ENCODE measurements at regions not wholly inside any gene's neighbourhood (a gene's known extent, or its start where the extent isn't known, plus 50 kb on each side); places are given as distances from the start of the nearest gene placed in this dataset.

GRCh38 chr7:156073366-156074052 is 261.2 kb upstream of the SHH start:
- Histone ChIP-seq H3K36me3 (no peaks in the 10 kb centered on the region), H3K27ac (no peak overlapping the region), H3K4me1 (no peaks in the 10 kb centered on the region), H3K9me3 (no peaks in the 10 kb centered on the region), H3K27me3 (peaks cover 0 to 11% (median 4%) of the 10 kb centered on the region in 7 donors), H3K4me3 (no peak overlapping the region)
- intact Hi-C loops (cut with DNase I), result no loop called here
- 71% methylated on average over 13 of the region's 13 CpGs for WGBS, 2 donors
- ATAC-seq (no peak), DNase-seq (no peak)
- TF ChIP-seq, protein P1, sequence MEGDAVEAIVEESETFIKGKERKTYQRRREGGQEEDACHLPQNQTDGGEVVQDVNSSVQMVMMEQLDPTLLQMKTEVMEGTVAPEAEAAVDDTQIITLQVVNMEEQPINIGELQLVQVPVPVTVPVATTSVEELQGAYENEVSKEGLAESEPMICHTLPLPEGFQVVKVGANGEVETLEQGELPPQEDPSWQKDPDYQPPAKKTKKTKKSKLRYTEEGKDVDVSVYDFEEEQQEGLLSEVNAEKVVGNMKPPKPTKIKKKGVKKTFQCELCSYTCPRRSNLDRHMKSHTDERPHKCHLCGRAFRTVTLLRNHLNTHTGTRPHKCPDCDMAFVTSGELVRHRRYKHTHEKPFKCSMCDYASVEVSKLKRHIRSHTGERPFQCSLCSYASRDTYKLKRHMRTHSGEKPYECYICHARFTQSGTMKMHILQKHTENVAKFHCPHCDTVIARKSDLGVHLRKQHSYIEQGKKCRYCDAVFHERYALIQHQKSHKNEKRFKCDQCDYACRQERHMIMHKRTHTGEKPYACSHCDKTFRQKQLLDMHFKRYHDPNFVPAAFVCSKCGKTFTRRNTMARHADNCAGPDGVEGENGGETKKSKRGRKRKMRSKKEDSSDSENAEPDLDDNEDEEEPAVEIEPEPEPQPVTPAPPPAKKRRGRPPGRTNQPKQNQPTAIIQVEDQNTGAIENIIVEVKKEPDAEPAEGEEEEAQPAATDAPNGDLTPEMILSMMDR (IDR thresholded peaks at IDR 0.05), result no peak

DNA sequence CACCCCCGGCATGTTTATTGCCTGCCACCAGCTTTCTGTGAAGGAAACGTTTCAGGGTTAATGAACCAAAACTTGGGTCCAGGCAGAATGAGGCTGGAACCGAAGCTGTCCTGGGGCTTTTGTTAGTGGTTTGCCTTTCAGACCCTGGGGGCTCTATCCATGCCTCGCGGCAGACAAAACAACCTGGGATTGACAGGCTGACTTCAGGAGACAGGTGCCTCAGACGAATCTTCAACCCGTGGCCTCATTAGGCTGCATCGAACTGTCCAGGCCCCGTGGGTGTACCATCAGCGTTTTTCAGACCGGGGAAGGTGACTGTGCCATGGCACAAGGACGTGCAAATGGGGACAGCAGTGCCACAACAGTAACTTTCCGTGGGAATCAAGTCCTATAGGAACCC is 259.3 kb upstream of the SHH start:
- Histone ChIP-seq H3K4me1 (no peaks in the 10 kb centered on the region), H3K27ac (no peak overlapping the region), H3K9me3 (no peaks in the 10 kb centered on the region), H3K27me3 (peaks cover 0 to 23% (median 5%) of the 10 kb centered on the region in 7 donors), H3K4me3 (no peak overlapping the region), H3K36me3 (no peaks in the 10 kb centered on the region)
- intact Hi-C loops (cut with DNase I), result no loop called here
- 80 to 82% methylated on average over 13 of the region's 13 CpGs for WGBS, 2 donors
- ATAC-seq, result no peak
- no peak for DNase-seq
- TF ChIP-seq, protein P1 (IDR thresholded peaks at IDR 0.05), result no peak

DNA sequence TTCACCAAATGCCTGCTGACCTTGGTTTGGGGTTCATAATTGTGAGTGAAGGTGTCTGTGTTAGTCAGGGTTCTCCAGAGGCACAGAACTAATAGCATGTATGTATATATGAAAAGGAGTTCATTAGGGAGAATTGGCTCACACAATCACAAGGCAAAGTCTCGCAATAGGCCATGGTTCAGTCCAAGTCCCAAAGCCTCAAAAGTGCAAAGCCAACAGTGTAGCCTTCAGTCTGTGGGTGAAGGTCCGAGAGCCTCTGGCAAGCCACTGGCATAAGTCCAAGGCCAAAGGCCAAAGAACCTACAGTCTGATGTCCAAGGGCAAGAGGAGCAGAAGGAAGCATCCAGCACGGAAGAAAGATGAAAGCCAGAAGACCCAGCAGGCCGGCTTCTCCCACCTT is 257.6 kb upstream of the SHH start:
- no peak overlapping the region for H3K4me3 ChIP-seq
- TF ChIP-seq, protein P1 (IDR thresholded peaks at IDR 0.05), result no peak
- no peaks in the 10 kb centered on the region for H3K4me1 ChIP-seq
- no peaks in the 10 kb centered on the region for H3K9me3 ChIP-seq
- 87 to 94% methylated on average over 4 of the region's 4 CpGs for WGBS, 2 donors
- peaks cover 0 to 28% (median 12%) of the 10 kb centered on the region in 7 donors for H3K27me3 ChIP-seq
- no peak overlapping the region for H3K27ac ChIP-seq
- DNase-seq, result no peak
- intact Hi-C loops (cut with DNase I), result no loop called here
- H3K36me3 ChIP-seq, result no peaks in the 10 kb centered on the region
- no peak for ATAC-seq

DNA sequence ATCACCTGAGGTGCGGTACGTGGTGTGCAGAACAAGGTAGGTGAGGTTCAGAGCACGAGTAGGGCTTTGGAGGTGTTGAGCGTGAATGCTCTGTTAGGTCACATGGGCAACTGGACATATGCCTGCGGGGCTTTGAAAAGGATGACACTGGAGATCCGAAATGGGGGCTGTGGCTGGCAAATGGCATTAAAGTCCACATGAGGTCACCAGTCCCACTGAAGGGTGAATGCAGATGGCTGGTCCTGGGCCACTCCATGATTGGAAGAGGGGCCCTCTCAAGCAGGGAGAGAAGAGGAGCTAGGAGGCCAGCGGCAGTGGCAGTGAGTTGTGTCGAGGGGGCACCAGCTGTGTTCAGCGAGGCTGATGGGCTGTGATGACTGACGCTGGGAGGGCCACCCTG is 254.9 kb upstream of the SHH start:
- no peaks in the 10 kb centered on the region for H3K36me3 ChIP-seq
- no peaks in the 10 kb centered on the region for H3K4me1 ChIP-seq
- TF ChIP-seq, protein P1 (IDR thresholded peaks at IDR 0.05), result no peak
- ATAC-seq (no peak), DNase-seq (no peak)
- WGBS, 2 donors, result 90% methylated on average over 10 of the region's 10 CpGs
- no peak overlapping the region for H3K4me3 ChIP-seq
- no peaks in the 10 kb centered on the region for H3K9me3 ChIP-seq
- H3K27ac ChIP-seq, result no peak overlapping the region
- intact Hi-C loops (cut with DNase I), result no loop called here
- H3K27me3 ChIP-seq, result peaks cover 0 to 34% (median 13%) of the 10 kb centered on the region in 7 donors

All from heart right ventricle (tissue), 16 donors.